Suprapubic skin (tissue), 4 donors: ENCODE measurements at regions not wholly inside any gene's neighbourhood (a gene's known extent, or its start where the extent isn't known, plus 50 kb on each side); places are given as distances from the start of the nearest gene placed in this dataset.

ENCODE experiments used
- DNase-seq, 2 donors: peaks; one replicate each; pipeline ENCODE4 v3.0.0-alpha.2; 2019; ENCODE audit warnings: low spot score in 2 of 2
- H3K27ac ChIP-seq: fragments of 200-600 bp; sonication (generic); one replicate; pipeline ENCODE4 v1.5.1; 2019
- H3K27me3 ChIP-seq: fragments of 200-600 bp; sonication (generic); one replicate; pipeline ENCODE4 v1.5.1; 2019
- H3K36me3 ChIP-seq: fragments of 200-600 bp; sonication (generic); one replicate; pipeline ENCODE4 v1.5.1; 2019
- H3K4me1 ChIP-seq: fragments of 200-600 bp; sonication (generic); one replicate; pipeline ENCODE4 v1.5.1; 2019
- H3K4me3 ChIP-seq: fragments of 200-600 bp; sonication (generic); one replicate; pipeline ENCODE4 v1.5.1; 2019; ENCODE audit warnings: mild to moderate bottlenecking
- H3K9me3 ChIP-seq: fragments of 200-600 bp; sonication (generic); one replicate; pipeline ENCODE4 v1.5.1; 2019
- EP300 ChIP-seq: sonication (generic); formaldehyde crosslinking; IDR thresholded peaks from one replicate; pipeline ENCODE4 v1.6.1; 2017; ENCODE audit warnings: antibody characterized with exemption
- POLR2A ChIP-seq, 2 donors: fragments of 450-650 bp; IDR thresholded peaks; one replicate each; pipeline ENCODE4 v1.6.1; 2017; ENCODE audit warnings: antibody characterized with exemption in 2 of 2, mild to moderate bottlenecking in 2 of 2, moderate library complexity in 2 of 2
- POLR2AphosphoS5 ChIP-seq, 3 donors: sonication (generic); formaldehyde crosslinking; IDR thresholded peaks; one replicate each; pipeline ENCODE4 v1.6.1; 2017; ENCODE audit warnings: antibody characterized with exemption in 3 of 3
- WGBS: methylation state at CpG from one replicate; pipeline ENCODE4 v1.1.5; 2018; 5-methylcytosine and 5-hydroxymethylcytosine counted together
- TF ChIP-seq, protein P1 (sequence below), 2 donors: fragments of 200-600 bp in 1 of 2; fragments of 450-650 bp in 1 of 2; sonication (generic) in 1 of 2; IDR thresholded peaks; one replicate each; pipeline ENCODE4 v1.5.1; 2016 to 2019; ENCODE audit warnings: antibody characterized with exemption in 2 of 2, mild to moderate bottlenecking in 1 of 2, moderate library complexity in 1 of 2

DNA sequence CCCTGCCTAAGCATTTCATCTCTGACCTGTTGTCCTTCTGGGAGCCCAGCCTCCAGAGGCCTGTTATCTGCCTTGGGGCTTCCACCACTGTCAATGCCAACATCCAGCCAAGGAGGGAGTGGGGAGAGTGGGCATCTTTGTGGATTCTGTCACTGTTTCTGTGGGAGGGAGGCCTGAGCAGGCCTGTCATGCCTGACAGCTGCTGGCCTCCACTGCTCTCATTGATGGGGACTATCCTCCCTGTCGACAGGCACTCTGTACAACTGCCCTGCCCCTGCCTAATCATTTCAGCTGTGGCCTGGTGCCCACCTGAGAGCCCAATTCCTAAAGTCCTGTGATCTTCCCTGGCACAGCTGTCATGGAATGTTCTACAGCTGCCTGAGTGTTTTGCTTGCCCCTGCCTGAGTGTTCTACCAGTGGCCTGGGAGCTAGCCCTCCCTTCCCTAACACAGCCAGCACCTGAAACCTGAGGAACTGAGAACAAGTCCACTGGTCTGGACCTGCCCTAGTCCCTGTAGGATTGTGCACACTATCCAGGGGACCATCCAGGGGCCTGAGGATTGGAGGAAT, 145.3 kb downstream of the FAM83B start:
- no peak overlapping the region for H3K27ac ChIP-seq
- DNase-seq: no peak
- H3K36me3 ChIP-seq: no peaks in the 10 kb centered on the region
- no peaks in the 10 kb centered on the region for H3K4me1 ChIP-seq
- H3K4me3 ChIP-seq: no peak overlapping the region
- no peaks in the 10 kb centered on the region for H3K9me3 ChIP-seq
- no peak for TF ChIP-seq POLR2A (IDR thresholded peaks at IDR 0.05)
- TF ChIP-seq, protein P1, sequence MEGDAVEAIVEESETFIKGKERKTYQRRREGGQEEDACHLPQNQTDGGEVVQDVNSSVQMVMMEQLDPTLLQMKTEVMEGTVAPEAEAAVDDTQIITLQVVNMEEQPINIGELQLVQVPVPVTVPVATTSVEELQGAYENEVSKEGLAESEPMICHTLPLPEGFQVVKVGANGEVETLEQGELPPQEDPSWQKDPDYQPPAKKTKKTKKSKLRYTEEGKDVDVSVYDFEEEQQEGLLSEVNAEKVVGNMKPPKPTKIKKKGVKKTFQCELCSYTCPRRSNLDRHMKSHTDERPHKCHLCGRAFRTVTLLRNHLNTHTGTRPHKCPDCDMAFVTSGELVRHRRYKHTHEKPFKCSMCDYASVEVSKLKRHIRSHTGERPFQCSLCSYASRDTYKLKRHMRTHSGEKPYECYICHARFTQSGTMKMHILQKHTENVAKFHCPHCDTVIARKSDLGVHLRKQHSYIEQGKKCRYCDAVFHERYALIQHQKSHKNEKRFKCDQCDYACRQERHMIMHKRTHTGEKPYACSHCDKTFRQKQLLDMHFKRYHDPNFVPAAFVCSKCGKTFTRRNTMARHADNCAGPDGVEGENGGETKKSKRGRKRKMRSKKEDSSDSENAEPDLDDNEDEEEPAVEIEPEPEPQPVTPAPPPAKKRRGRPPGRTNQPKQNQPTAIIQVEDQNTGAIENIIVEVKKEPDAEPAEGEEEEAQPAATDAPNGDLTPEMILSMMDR (IDR thresholded peaks at IDR 0.05): no peak
- TF ChIP-seq POLR2AphosphoS5 (IDR thresholded peaks at IDR 0.05): no peak
- TF ChIP-seq EP300: no peak
- H3K27me3 ChIP-seq: no peaks in the 10 kb centered on the region
- WGBS: 43% methylated on average over 1 of the region's 1 CpG

- H3K4me1 ChIP-seq: no peaks in the 10 kb centered on the region
These were observed 146.2 kb downstream of the FAM83B start for GRCh38 chr6:54992789-54993188.

GRCh38 chr6:54993294-54993693, 146.7 kb downstream of the FAM83B start:
- Histone ChIP-seq H3K4me3 (no peak overlapping the region), H3K4me1 (no peaks in the 10 kb centered on the region), H3K9me3 (no peaks in the 10 kb centered on the region), H3K36me3 (no peaks in the 10 kb centered on the region), H3K27ac (no peak overlapping the region), H3K27me3 (no peaks in the 10 kb centered on the region)
- 69% methylated on average over 4 of the region's 4 CpGs for WGBS
- TF ChIP-seq POLR2AphosphoS5 (IDR thresholded peaks at IDR 0.05) (no peak), EP300 (no peak), POLR2A (IDR thresholded peaks at IDR 0.05) (no peak)
- TF ChIP-seq, protein P1 (IDR thresholded peaks at IDR 0.05): no peak
- DNase-seq: no peak

More at GRCh38 chr6:54992789-54993188, 146.2 kb downstream of the FAM83B start:
- H3K36me3 ChIP-seq: no peaks in the 10 kb centered on the region
- H3K4me3 ChIP-seq: no peak overlapping the region
- H3K9me3 ChIP-seq: no peaks in the 10 kb centered on the region
- DNase-seq: no peak
- no peak overlapping the region for H3K27ac ChIP-seq
- TF ChIP-seq, protein P1 (IDR thresholded peaks at IDR 0.05): no peak
- TF ChIP-seq EP300 (no peak), POLR2AphosphoS5 (IDR thresholded peaks at IDR 0.05) (no peak), POLR2A (IDR thresholded peaks at IDR 0.05) (no peak)
- no peaks in the 10 kb centered on the region for H3K27me3 ChIP-seq

DNA sequence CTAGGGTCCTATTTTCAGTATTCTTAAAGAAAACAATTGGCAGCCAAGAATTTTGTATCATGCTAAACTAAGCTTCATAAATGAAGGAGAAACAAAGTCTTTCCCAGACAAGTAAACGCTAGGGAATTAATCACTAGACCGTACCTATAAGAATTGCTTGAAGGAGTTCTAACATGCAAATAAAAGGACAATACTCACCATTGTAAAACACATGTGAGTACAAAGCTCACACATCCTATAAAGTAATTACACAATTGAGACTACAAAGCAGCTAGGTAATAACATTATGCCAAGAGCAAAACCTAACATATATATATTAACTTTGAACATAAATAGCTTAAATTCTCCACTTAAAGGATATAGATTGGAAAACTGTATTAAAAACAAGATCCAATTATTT, 147.4 kb downstream of the FAM83B start:
- no peaks in the 10 kb centered on the region for H3K27me3 ChIP-seq
- DNase-seq: no peak
- TF ChIP-seq POLR2A (IDR thresholded peaks at IDR 0.05) (no peak), EP300 (no peak), POLR2AphosphoS5 (IDR thresholded peaks at IDR 0.05) (no peak)
- TF ChIP-seq, protein P1 (IDR thresholded peaks at IDR 0.05): no peak
- 85% methylated on average over 2 of the region's 2 CpGs for WGBS
- H3K27ac ChIP-seq: no peak overlapping the region
- no peaks in the 10 kb centered on the region for H3K4me1 ChIP-seq
- H3K36me3 ChIP-seq: no peaks in the 10 kb centered on the region
- no peak overlapping the region for H3K4me3 ChIP-seq
- no peaks in the 10 kb centered on the region for H3K9me3 ChIP-seq

DNA sequence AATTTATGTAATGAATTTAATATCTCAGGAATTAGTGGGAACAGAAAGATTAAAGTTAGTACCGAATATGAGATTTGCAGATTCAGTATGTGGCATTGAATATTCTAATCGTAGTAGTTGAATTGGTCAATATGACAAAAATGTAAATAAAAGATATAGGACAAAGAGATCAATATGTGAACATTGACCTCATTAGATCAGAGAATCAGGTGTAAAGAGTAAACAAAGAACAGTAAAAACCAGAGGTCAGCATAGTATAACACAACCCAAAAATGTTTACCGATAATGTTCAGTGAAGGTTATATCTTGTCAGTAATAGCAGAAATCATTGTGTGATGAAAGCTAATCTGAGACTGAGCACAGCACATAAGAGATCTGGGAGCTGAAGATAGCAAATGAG, 152.0 kb downstream of the FAM83B start:
- Histone ChIP-seq H3K9me3 (no peaks in the 10 kb centered on the region), H3K36me3 (no peaks in the 10 kb centered on the region), H3K27ac (no peak overlapping the region), H3K4me3 (no peak overlapping the region), H3K4me1 (no peaks in the 10 kb centered on the region), H3K27me3 (no peaks in the 10 kb centered on the region)
- DNase-seq: no peak
- TF ChIP-seq EP300 (no peak), POLR2A (IDR thresholded peaks at IDR 0.05) (no peak), POLR2AphosphoS5 (IDR thresholded peaks at IDR 0.05) (no peak)
- TF ChIP-seq, protein P1 (IDR thresholded peaks at IDR 0.05): no peak
- 92% methylated on average over 3 of the region's 3 CpGs for WGBS
